Gastroesophageal sphincter (tissue), 3 donors: ENCODE measurements at regions not wholly inside any gene's neighbourhood (a gene's known extent, or its start where the extent isn't known, plus 50 kb on each side); places are given as distances from the start of the nearest gene placed in this dataset.

ENCODE experiments used
- POLR2A ChIP-seq, 2 donors: fragments of 450-650 bp; IDR thresholded peaks; one replicate each; pipeline ENCODE4 v1.6.1; 2017; ENCODE audit warnings: antibody characterized with exemption in 2 of 2, mild to moderate bottlenecking in 2 of 2, moderate library complexity in 1 of 2
- TF ChIP-seq, protein P1 (sequence below), 4 experiments: fragments of 200-600 bp in 2 of 4; fragments of 450-650 bp in 2 of 4; sonication (generic) in 1 of 4; IDR thresholded peaks; one replicate each; pipeline ENCODE4 v1.5.1; 2017 to 2019; ENCODE audit warnings: antibody characterized with exemption in 4 of 4, mild to moderate bottlenecking in 2 of 4, moderate library complexity in 2 of 4

GRCh38 chr10:133022776-133023100 lies 65.0 kb upstream of the ADGRA1 start:
- no peak for TF ChIP-seq POLR2A (IDR thresholded peaks at IDR 0.05)
- TF ChIP-seq, protein P1, sequence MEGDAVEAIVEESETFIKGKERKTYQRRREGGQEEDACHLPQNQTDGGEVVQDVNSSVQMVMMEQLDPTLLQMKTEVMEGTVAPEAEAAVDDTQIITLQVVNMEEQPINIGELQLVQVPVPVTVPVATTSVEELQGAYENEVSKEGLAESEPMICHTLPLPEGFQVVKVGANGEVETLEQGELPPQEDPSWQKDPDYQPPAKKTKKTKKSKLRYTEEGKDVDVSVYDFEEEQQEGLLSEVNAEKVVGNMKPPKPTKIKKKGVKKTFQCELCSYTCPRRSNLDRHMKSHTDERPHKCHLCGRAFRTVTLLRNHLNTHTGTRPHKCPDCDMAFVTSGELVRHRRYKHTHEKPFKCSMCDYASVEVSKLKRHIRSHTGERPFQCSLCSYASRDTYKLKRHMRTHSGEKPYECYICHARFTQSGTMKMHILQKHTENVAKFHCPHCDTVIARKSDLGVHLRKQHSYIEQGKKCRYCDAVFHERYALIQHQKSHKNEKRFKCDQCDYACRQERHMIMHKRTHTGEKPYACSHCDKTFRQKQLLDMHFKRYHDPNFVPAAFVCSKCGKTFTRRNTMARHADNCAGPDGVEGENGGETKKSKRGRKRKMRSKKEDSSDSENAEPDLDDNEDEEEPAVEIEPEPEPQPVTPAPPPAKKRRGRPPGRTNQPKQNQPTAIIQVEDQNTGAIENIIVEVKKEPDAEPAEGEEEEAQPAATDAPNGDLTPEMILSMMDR (IDR thresholded peaks at IDR 0.05), result no peak
